PFSK-1 (cell line): ENCODE measurements at regions not wholly inside any gene's neighbourhood (a gene's known extent, or its start where the extent isn't known, plus 50 kb on each side); places are given as distances from the start of the nearest gene placed in this dataset.

Source experiments
- FOXP2 ChIP-seq: optimal IDR thresholded peaks from 2 replicates; pipeline ENCODE3; 2011; ENCODE audit warnings: borderline replicate concordance, control low read depth, inconsistent platforms; ENCODE audit not compliant: insufficient read depth; ENCODE audit errors: extremely low read length, extremely low read depth
- POLR2AphosphoS5 ChIP-seq: IDR thresholded peaks from 2 replicates; pipeline ENCODE4 v1.6.1; 2012; ENCODE audit warnings: low read depth, mild to moderate bottlenecking, control low read depth, low read length, moderate library complexity
- REST ChIP-seq, 2 experiments: IDR thresholded peaks; 2 replicates each; pipeline versions ENCODE4 v1.6.1 to v1.8.0; 2011 to 2012; ENCODE audit warnings: low read depth in 2 of 2, low read length in 2 of 2, control low read depth in 1 of 2, inconsistent platforms in 1 of 2, mild to moderate bottlenecking in 1 of 2, moderate library complexity in 1 of 2; ENCODE audit not compliant: insufficient read depth in 1 of 2
- SIN3A ChIP-seq: IDR thresholded peaks from 2 replicates; pipeline ENCODE4 v1.6.1; 2012; ENCODE audit warnings: mild to moderate bottlenecking, low read length, moderate library complexity, borderline replicate concordance; ENCODE audit not compliant: insufficient read depth
- TAF1 ChIP-seq: IDR thresholded peaks from 2 replicates; pipeline ENCODE4 v1.6.1; 2012; ENCODE audit warnings: low read length, control low read depth, borderline replicate concordance; ENCODE audit not compliant: insufficient read depth

GRCh38 chr2:204356151-204356641 is 189.1 kb upstream of the PARD3B start:
- TF ChIP-seq SIN3A = no peak
- TF ChIP-seq REST (IDR thresholded peaks at IDR 0.05; ENCODE audit: insufficient read depth in 1 of 2, low read depth in 2 of 2, low read length in 2 of 2) = no peak
- no peak for TF ChIP-seq TAF1
- TF ChIP-seq FOXP2 = no peak
- no peak for TF ChIP-seq POLR2AphosphoS5

- TF ChIP-seq FOXP2 = no peak
- no peak for TF ChIP-seq SIN3A
- no peak for TF ChIP-seq TAF1
- TF ChIP-seq POLR2AphosphoS5 = no peak
- TF ChIP-seq REST (IDR thresholded peaks at IDR 0.05; ENCODE audit: insufficient read depth in 1 of 2, low read depth in 2 of 2, low read length in 2 of 2) = no peak
These were observed 188.0 kb upstream of the PARD3B start for GRCh38 chr2:204357286-204357685.

- no peak for TF ChIP-seq SIN3A
- no peak for TF ChIP-seq REST (IDR thresholded peaks at IDR 0.05; ENCODE audit: insufficient read depth in 1 of 2, low read depth in 2 of 2, low read length in 2 of 2)
- no peak for TF ChIP-seq FOXP2
- TF ChIP-seq POLR2AphosphoS5 = no peak
- no peak for TF ChIP-seq TAF1
These were observed 186.2 kb upstream of the PARD3B start for GRCh38 chr2:204359076-204359475.

GRCh38 chr2:204360218-204361007 is 184.9 kb upstream of the PARD3B start:
- TF ChIP-seq SIN3A (no peak), TAF1 (no peak), REST (IDR thresholded peaks at IDR 0.05; ENCODE audit: insufficient read depth in 1 of 2, low read depth in 2 of 2, low read length in 2 of 2) (no peak), FOXP2 (no peak), POLR2AphosphoS5 (no peak)
